ENCODE measurements at regions not wholly inside any gene's neighbourhood (a gene's known extent, or its start where the extent isn't known, plus 50 kb on each side); places are given as distances from the start of the nearest gene placed in this dataset.

GRCh38 chr7:132652507-132652906 is 76.2 kb upstream of the PLXNA4 start:
- no peak for TF ChIP-seq CTCF (IDR thresholded peaks at IDR 0.05; ENCODE audit: borderline replicate concordance, extremely low read depth, low read length, poor library complexity, severe bottlenecking)
- TF ChIP-seq EZH2 (IDR thresholded peaks at IDR 0.05; ENCODE audit: borderline replicate concordance, low read depth, low read length, severe bottlenecking): no peak

All from DND-41 (cell line).